Mesothelial cell of epicardium (in vitro differentiated cells): ENCODE measurements at regions not wholly inside any gene's neighbourhood (a gene's known extent, or its start where the extent isn't known, plus 50 kb on each side); places are given as distances from the start of the nearest gene placed in this dataset.

Experiments used
- DNase-seq, 2 experiments: peaks; one replicate each; pipeline ENCODE4 v3.0.0; 2021; ENCODE audit warnings: low spot score in 2 of 2; ENCODE audit not compliant: unreplicated experiment in 2 of 2
- H3K27ac Mint-ChIP-seq: 2 replicates; pipeline ENCODE4 v1.8.0; 2021; ENCODE audit warnings: mixed read lengths
- H3K27me3 Mint-ChIP-seq: 2 replicates; pipeline ENCODE4 v1.8.0; 2021; ENCODE audit warnings: low read depth, mixed read lengths
- H3K36me3 Mint-ChIP-seq: 2 replicates; pipeline ENCODE4 v1.8.0; 2021; ENCODE audit warnings: mixed read lengths
- H3K4me1 Mint-ChIP-seq: 2 replicates; pipeline ENCODE4 v1.8.0; 2021; ENCODE audit warnings: mixed read lengths
- H3K4me3 Mint-ChIP-seq: 2 replicates; pipeline ENCODE4 v1.8.0; 2021; ENCODE audit warnings: mild to moderate bottlenecking, moderate library complexity, mixed read lengths
- H3K9me3 Mint-ChIP-seq: 2 replicates; pipeline ENCODE4 v1.8.0; 2021; ENCODE audit warnings: mixed read lengths
- CTCF ChIP-seq: fragments of 200-600 bp; sonication (generic); IDR thresholded peaks from one replicate; pipeline ENCODE4 v1.5.0; 2021; ENCODE audit warnings: antibody characterized with exemption; ENCODE audit not compliant: unreplicated experiment

- Mint-ChIP-seq H3K27ac (no peak overlapping the region), H3K27me3 (peaks cover 6% of the 10 kb centered on the region), H3K36me3 (no peaks in the 10 kb centered on the region), H3K4me3 (no peak overlapping the region), H3K4me1 (peaks cover 13% of the 10 kb centered on the region), H3K9me3 (no peaks in the 10 kb centered on the region)
- DNase-seq: no peak
- TF ChIP-seq CTCF: no peak
Observed at GRCh38 chr7:26584987-26585665, 279.3 kb downstream of the SKAP2 start.

- no peak overlapping the region for H3K27ac Mint-ChIP-seq
- H3K4me3 Mint-ChIP-seq: no peak overlapping the region
- H3K9me3 Mint-ChIP-seq: no peaks in the 10 kb centered on the region
- H3K27me3 Mint-ChIP-seq: peaks cover 8% of the 10 kb centered on the region
- no peak for TF ChIP-seq CTCF
- peaks cover 19% of the 10 kb centered on the region for H3K4me1 Mint-ChIP-seq
- H3K36me3 Mint-ChIP-seq: no peaks in the 10 kb centered on the region
- DNase-seq: no peak
Observed at GRCh38 chr7:26587536-26587935, 276.9 kb downstream of the SKAP2 start.

- TF ChIP-seq CTCF: no peak
- H3K4me3 Mint-ChIP-seq: no peak overlapping the region
- H3K27ac Mint-ChIP-seq: no peak overlapping the region
- no peaks in the 10 kb centered on the region for H3K9me3 Mint-ChIP-seq
- H3K36me3 Mint-ChIP-seq: no peaks in the 10 kb centered on the region
- H3K4me1 Mint-ChIP-seq: peaks cover 28% of the 10 kb centered on the region
- no peak for DNase-seq
- H3K27me3 Mint-ChIP-seq: peaks cover 8% of the 10 kb centered on the region
Observed at GRCh38 chr7:26588511-26588910, 275.9 kb downstream of the SKAP2 start.

- Mint-ChIP-seq H3K27ac (no peak overlapping the region), H3K36me3 (no peaks in the 10 kb centered on the region), H3K27me3 (peaks cover 8% of the 10 kb centered on the region), H3K9me3 (no peaks in the 10 kb centered on the region), H3K4me1 (peaks cover 37% of the 10 kb centered on the region), H3K4me3 (no peak overlapping the region)
- DNase-seq: no peak
- TF ChIP-seq CTCF: no peak
Observed at GRCh38 chr7:26590709-26591108, 273.7 kb downstream of the SKAP2 start.

- DNase-seq: no peak
- H3K27me3 Mint-ChIP-seq: peaks cover 8% of the 10 kb centered on the region
- no peaks in the 10 kb centered on the region for H3K9me3 Mint-ChIP-seq
- no peaks in the 10 kb centered on the region for H3K36me3 Mint-ChIP-seq
- H3K27ac Mint-ChIP-seq: no peak overlapping the region
- H3K4me1 Mint-ChIP-seq: peaks cover 40% of the 10 kb centered on the region
- TF ChIP-seq CTCF: no peak
- H3K4me3 Mint-ChIP-seq: no peak overlapping the region
Observed at GRCh38 chr7:26592011-26592410, 272.4 kb downstream of the SKAP2 start.
